ENCODE measurements at regions not wholly inside any gene's neighbourhood (a gene's known extent, or its start where the extent isn't known, plus 50 kb on each side); places are given as distances from the start of the nearest gene placed in this dataset.

DNA sequence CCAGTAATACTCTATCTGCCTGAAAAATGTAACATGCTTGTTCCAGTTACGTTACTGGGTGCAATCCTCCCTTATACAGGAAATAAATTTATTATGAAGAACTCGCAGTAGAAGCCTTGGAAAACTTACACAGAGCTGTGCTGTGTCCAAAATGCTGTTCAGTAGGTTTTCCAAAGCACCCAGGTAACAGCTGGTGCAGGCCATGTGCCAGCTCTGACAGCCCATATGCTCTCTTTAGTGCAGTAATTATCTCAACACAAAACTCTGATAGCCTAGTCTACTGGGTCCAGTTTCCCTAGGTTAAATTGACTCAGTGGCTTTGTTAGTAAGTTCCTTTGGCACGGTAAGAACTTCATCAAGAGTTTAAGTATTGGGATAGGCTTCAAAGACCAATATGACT lies 120.7 kb upstream of the OBI1 start:
- Histone ChIP-seq H3K9ac (no peak overlapping the region), H4K20me1 (no peaks in the 10 kb centered on the region), H3K27ac (no peak overlapping the region), H3K4me2 (no peak overlapping the region), H3K4me3 (no peak overlapping the region), H3K27me3 (no peaks in the 10 kb centered on the region), H3K9me3 (no peaks in the 10 kb centered on the region), H3K36me3 (no peaks in the 10 kb centered on the region), H3K4me1 (no peaks in the 10 kb centered on the region)
- TF ChIP-seq Cebpa-rat (IDR thresholded peaks at IDR 0.05), result no peak

DNA sequence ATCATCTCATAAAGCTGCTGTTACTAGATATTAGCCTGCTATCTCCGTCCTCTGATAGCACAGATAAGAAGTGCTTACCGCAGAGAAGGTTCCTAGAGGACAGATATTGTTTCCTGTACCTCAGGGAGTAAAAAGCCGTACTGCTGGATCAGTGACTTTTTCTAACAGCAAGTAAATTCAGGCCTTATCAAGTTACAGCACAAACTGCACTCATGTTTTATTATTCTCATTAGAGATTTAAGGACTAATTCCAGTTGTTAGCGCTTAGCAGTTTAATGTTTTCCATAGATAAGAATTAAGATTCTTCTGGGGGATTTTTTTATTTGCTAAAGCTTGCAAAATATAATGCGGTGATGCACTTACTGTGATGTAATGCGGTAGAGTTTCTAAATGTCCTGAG lies 119.0 kb upstream of the OBI1 start:
- TF ChIP-seq Cebpa-rat (IDR thresholded peaks at IDR 0.05), result no peak
- Histone ChIP-seq H3K4me1 (no peaks in the 10 kb centered on the region), H3K27ac (no peak overlapping the region), H3K36me3 (no peaks in the 10 kb centered on the region), H3K27me3 (no peaks in the 10 kb centered on the region), H3K9ac (no peak overlapping the region), H3K4me2 (no peak overlapping the region), H3K9me3 (no peaks in the 10 kb centered on the region), H3K4me3 (no peak overlapping the region), H4K20me1 (no peaks in the 10 kb centered on the region)

DNA sequence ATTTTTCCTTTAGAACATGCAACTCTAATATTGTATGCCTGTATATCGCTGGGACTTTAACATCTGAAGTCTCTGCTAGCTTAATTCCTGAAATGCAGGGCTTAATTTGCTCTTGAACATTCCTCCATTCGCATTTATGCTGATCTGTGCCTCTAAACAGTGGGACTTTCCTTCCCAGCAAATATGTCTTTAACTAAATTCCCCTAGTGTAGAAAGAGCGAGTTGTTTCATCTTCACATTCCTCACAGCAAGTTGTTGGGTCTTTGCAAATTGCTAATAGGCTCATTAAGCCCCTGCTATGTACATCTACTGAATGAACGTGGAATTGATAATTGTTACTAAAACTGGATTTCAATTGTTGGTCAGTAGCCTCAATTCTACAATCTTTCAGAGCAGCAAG lies 118.4 kb upstream of the OBI1 start:
- Histone ChIP-seq H3K9ac (no peak overlapping the region), H3K9me3 (no peaks in the 10 kb centered on the region), H3K27me3 (no peaks in the 10 kb centered on the region), H4K20me1 (no peaks in the 10 kb centered on the region), H3K4me1 (no peaks in the 10 kb centered on the region), H3K4me2 (no peak overlapping the region), H3K27ac (no peak overlapping the region), H3K4me3 (no peak overlapping the region), H3K36me3 (no peaks in the 10 kb centered on the region)
- TF ChIP-seq Cebpa-rat (IDR thresholded peaks at IDR 0.05), result no peak

DNA sequence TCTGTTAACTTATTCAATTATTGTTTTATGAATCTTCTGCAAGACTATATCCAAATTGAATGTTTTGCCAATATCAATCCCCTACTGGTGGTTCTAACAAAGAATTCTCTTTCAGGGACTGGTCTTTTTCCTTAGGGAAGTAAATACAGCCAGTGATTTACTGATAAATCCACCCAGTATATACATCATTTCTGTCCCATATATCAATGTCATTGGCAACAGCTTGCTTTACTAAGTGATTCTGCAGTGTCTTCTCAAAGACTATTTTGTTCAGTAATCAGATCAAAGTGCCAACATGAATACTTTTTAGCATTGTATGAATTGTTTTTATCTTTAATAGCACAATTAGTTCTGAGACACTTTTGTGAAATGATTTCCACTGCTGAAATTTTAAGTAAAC lies 114.0 kb upstream of the OBI1 start:
- Histone ChIP-seq H3K27me3 (no peaks in the 10 kb centered on the region), H3K9ac (no peak overlapping the region), H4K20me1 (no peaks in the 10 kb centered on the region), H3K27ac (no peak overlapping the region), H3K9me3 (no peaks in the 10 kb centered on the region), H3K4me1 (no peaks in the 10 kb centered on the region), H3K4me2 (no peak overlapping the region), H3K36me3 (no peaks in the 10 kb centered on the region), H3K4me3 (no peak overlapping the region)
- no peak for TF ChIP-seq Cebpa-rat (IDR thresholded peaks at IDR 0.05)

DNA sequence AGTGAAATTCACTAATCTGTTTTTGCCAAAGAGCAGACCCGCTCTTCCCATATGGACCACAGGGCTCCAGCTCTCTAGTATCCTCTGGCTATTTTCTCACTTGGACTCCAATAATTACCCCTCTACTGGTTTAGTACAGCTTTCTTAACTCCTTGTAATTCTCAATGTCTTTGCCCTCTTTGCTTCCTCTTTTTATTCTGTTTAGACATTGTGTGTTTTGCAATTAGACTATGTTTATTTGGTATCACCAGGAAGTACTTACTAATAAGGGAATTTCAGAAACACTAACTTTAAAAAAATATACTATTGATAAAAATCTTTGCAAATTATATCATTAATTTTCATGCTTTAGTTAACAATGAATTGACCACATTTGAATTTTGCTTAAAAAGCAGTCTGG lies 111.6 kb upstream of the OBI1 start:
- H3K27me3 ChIP-seq, result no peaks in the 10 kb centered on the region
- no peaks in the 10 kb centered on the region for H3K9me3 ChIP-seq
- H3K9ac ChIP-seq, result no peak overlapping the region
- H3K36me3 ChIP-seq, result no peaks in the 10 kb centered on the region
- H3K27ac ChIP-seq, result no peak overlapping the region
- no peak overlapping the region for H3K4me2 ChIP-seq
- TF ChIP-seq Cebpa-rat (IDR thresholded peaks at IDR 0.05), result no peak
- H4K20me1 ChIP-seq, result no peaks in the 10 kb centered on the region
- no peak overlapping the region for H3K4me3 ChIP-seq
- no peaks in the 10 kb centered on the region for H3K4me1 ChIP-seq

DNA sequence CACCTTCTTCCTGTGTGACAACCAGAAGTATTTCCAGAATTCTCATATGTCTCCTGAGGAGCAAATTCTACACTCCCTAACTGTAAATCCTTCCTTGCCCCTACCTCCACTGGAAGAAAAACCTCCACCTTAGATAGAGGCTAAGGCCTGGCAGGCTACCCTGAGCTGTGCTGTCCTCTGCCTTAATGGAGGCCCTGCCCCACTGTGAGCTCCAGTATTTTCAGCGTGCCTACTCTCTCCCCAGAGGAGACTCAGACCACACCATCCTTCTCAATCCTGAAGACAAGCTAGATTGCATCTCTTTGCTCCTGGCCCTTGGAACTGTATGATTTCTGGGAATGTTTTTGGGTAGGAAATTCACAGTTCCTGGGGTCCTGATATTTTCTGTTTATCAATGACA lies 110.0 kb upstream of the OBI1 start:
- no peaks in the 10 kb centered on the region for H3K9me3 ChIP-seq
- H3K9ac ChIP-seq, result no peak overlapping the region
- no peak overlapping the region for H3K27ac ChIP-seq
- no peak for TF ChIP-seq Cebpa-rat (IDR thresholded peaks at IDR 0.05)
- H4K20me1 ChIP-seq, result no peaks in the 10 kb centered on the region
- H3K4me1 ChIP-seq, result no peaks in the 10 kb centered on the region
- no peak overlapping the region for H3K4me3 ChIP-seq
- no peaks in the 10 kb centered on the region for H3K27me3 ChIP-seq
- H3K4me2 ChIP-seq, result no peak overlapping the region
- H3K36me3 ChIP-seq, result no peaks in the 10 kb centered on the region

DNA sequence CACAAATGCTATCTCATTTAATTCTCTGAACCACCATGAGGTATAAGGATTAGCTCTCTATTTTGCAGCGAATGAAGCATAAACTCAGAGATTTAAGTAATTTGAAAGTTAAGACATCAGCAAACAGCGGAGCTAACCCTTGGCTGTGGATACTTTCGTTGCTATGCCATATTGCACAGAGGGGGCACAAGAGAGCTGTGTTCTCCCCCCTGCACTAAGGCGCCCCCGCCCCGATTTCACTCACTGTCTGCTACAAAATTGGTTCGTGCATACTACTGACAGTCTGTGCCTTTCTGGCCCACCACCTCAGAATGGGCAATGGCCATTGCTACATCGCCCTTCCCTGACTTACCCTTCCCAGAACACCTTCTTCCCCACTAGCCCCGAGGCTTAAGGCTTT lies 105.7 kb upstream of the OBI1 start:
- Histone ChIP-seq H3K9ac (no peak overlapping the region), H3K27me3 (no peaks in the 10 kb centered on the region), H3K9me3 (no peaks in the 10 kb centered on the region), H3K27ac (no peak overlapping the region), H3K4me2 (no peak overlapping the region), H3K36me3 (no peaks in the 10 kb centered on the region), H4K20me1 (no peaks in the 10 kb centered on the region), H3K4me1 (no peaks in the 10 kb centered on the region), H3K4me3 (no peak overlapping the region)
- TF ChIP-seq Cebpa-rat (IDR thresholded peaks at IDR 0.05), result no peak

DNA sequence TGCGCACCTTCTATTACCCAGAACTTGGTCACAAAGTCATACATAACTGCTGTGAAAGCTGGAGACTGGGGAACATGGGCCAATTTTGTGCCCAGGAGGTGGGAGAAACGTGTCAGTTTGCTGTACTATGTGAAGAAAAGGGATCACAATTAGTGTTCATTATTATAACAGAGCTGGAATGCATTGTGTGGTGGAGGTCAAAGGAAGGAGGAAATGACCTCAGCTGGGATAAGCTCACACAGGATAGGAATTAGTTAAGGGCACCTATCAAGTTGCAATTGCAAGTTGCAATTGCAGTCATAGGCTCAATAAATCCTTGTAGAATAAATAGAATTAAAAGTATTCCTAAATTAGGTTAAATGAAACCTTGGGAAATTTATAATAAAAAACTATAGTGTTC lies 103.9 kb upstream of the OBI1 start:
- TF ChIP-seq Cebpa-rat (IDR thresholded peaks at IDR 0.05), result no peak
- Histone ChIP-seq H4K20me1 (no peaks in the 10 kb centered on the region), H3K27me3 (no peaks in the 10 kb centered on the region), H3K9ac (no peak overlapping the region), H3K27ac (no peak overlapping the region), H3K9me3 (no peaks in the 10 kb centered on the region), H3K4me2 (no peak overlapping the region), H3K36me3 (no peaks in the 10 kb centered on the region), H3K4me3 (no peak overlapping the region), H3K4me1 (no peaks in the 10 kb centered on the region)

DNA sequence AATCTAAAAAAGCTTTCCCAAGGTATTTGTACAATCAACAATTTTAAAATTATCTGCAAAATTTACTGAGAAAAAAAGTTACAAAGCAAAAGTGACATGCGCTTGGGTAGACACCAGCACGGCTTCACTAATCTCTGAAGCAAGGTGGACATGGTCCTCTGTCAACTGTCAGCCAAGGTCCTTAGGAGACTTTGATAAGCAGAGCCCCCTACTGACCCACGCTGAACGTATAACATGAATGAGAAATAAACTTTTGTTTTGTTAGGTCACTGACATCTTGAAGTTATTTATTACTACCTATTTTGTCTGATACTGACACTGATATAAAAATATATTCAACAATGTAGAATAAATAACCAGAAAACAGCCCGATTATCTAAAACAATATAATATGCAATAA lies 100.7 kb upstream of the OBI1 start:
- H3K27ac ChIP-seq, result no peak overlapping the region
- no peak overlapping the region for H3K4me3 ChIP-seq
- no peak overlapping the region for H3K9ac ChIP-seq

DNA sequence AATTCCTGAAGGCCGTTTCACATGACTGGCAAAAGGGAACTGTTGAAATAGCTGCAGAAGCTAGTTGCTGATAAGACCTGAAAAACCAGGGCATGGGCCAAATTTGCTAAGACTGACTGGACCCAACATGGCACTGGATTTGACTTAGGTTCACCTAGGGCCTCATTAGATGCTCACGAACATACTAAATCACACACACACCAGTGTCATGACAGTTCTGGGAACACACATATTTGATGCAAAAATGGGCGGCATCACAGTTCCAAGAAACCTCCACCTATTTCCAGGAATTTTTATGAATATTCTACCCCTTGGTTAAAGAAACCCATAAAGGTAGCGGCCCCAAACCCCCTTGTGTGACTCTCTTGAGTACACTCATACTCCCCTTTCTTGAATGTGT lies 99.6 kb upstream of the OBI1 start:
- no peak for TF ChIP-seq Cebpa-rat (IDR thresholded peaks at IDR 0.05)
- Histone ChIP-seq H3K27me3 (no peaks in the 10 kb centered on the region), H3K4me3 (no peak overlapping the region), H3K27ac (no peak overlapping the region), H3K9me3 (no peaks in the 10 kb centered on the region), H3K4me1 (no peaks in the 10 kb centered on the region), H3K4me2 (no peak overlapping the region), H4K20me1 (no peaks in the 10 kb centered on the region), H3K36me3 (no peaks in the 10 kb centered on the region), H3K9ac (no peak overlapping the region)

More for the DNA sequence above, 100.7 kb upstream of the OBI1 start:
- no peak overlapping the region for H3K4me2 ChIP-seq
- no peaks in the 10 kb centered on the region for H3K9me3 ChIP-seq
- H3K27me3 ChIP-seq, result no peaks in the 10 kb centered on the region
- H4K20me1 ChIP-seq, result no peaks in the 10 kb centered on the region
- no peak for TF ChIP-seq Cebpa-rat (IDR thresholded peaks at IDR 0.05)
- H3K36me3 ChIP-seq, result no peaks in the 10 kb centered on the region
- H3K4me1 ChIP-seq, result no peaks in the 10 kb centered on the region

DNA sequence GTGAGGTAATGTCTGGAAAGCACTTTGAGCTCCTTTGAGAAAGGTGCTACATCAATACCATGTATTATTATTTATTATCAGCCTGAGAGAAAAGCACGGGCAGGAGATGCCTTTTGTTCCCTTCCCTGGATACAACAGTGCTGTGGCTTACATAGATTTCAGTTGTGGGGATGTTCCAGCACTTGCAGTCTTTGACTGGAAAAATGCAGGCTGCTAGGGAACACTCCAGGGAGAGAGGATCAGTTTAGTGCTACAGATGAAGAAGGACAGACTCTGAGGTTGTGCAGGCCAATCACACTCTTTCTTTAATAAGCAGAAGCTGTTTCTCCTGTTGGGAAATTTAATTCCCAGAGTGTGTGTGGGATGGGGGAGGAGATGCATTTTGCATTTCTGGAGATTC lies 94.5 kb upstream of the OBI1 start:
- no peak overlapping the region for H3K4me3 ChIP-seq
- TF ChIP-seq Cebpa-rat (IDR thresholded peaks at IDR 0.05), result no peak
- no peaks in the 10 kb centered on the region for H3K4me1 ChIP-seq
- no peak overlapping the region for H3K27ac ChIP-seq
- no peaks in the 10 kb centered on the region for H3K27me3 ChIP-seq
- no peak overlapping the region for H3K4me2 ChIP-seq
- H3K36me3 ChIP-seq, result no peaks in the 10 kb centered on the region
- no peaks in the 10 kb centered on the region for H4K20me1 ChIP-seq
- H3K9ac ChIP-seq, result no peak overlapping the region
- no peaks in the 10 kb centered on the region for H3K9me3 ChIP-seq
